NCI-H446 (cell line): ENCODE measurements at regions not wholly inside any gene's neighbourhood (a gene's known extent, or its start where the extent isn't known, plus 50 kb on each side); places are given as distances from the start of the nearest gene placed in this dataset.

Experiments used
- DNase-seq, 2 experiments: peaks; one replicate each; lab custom pipeline; 2025; lab: John Stamatoyannopoulos, UW

- no peak for DNase-seq
Observed at GRCh38 chr3:59698091-59698490, 648.3 kb upstream of the CFAP20DC start.

GRCh38 chr3:59696783-59697182 is 647.0 kb upstream of the CFAP20DC start:
- no peak for DNase-seq

GRCh38 chr3:59695860-59696259 is 646.0 kb upstream of the CFAP20DC start:
- DNase-seq, result no peak

- DNase-seq, result no peak
Observed at GRCh38 chr3:59692117-59692516, 642.3 kb upstream of the CFAP20DC start.

GRCh38 chr3:59690886-59691285 is 641.1 kb upstream of the CFAP20DC start:
- DNase-seq, result no peak

- peak; percentile 47 to 85 for DNase-seq
Observed at GRCh38 chr3:59688636-59689035, 638.8 kb upstream of the CFAP20DC start.

GRCh38 chr3:59685432-59685831 is 635.6 kb upstream of the CFAP20DC start:
- DNase-seq, result no peak

GRCh38 chr3:59684766-59685165 is 634.9 kb upstream of the CFAP20DC start:
- DNase-seq, result no peak

- no peak for DNase-seq
Observed at GRCh38 chr3:59680919-59681318, 631.1 kb upstream of the CFAP20DC start.

GRCh38 chr3:59677747-59678702 is 628.2 kb upstream of the CFAP20DC start:
- no peak for DNase-seq

- no peak for DNase-seq
Observed at GRCh38 chr3:59675495-59675894, 625.7 kb upstream of the CFAP20DC start.

GRCh38 chr3:59663076-59663850 is 613.4 kb upstream of the CFAP20DC start:
- no peak for DNase-seq

GRCh38 chr3:59660852-59661625 is 611.2 kb upstream of the CFAP20DC start:
- DNase-seq, result peak in 1 of 2 experiments; percentile 37

- no peak for DNase-seq
Observed at GRCh38 chr3:59660376-59660775, 610.6 kb upstream of the CFAP20DC start.

GRCh38 chr3:59659755-59660154 is 609.9 kb upstream of the CFAP20DC start:
- no peak for DNase-seq

- peak in 1 of 2 experiments; percentile 16 for DNase-seq
Observed at GRCh38 chr3:59658866-59659265, 609.0 kb upstream of the CFAP20DC start.

GRCh38 chr3:59658274-59658673 is 608.4 kb upstream of the CFAP20DC start:
- no peak for DNase-seq

- no peak for DNase-seq
Observed at GRCh38 chr3:59655418-59656015, 605.7 kb upstream of the CFAP20DC start.

GRCh38 chr3:59654480-59655417 is 604.9 kb upstream of the CFAP20DC start:
- no peak for DNase-seq

GRCh38 chr3:59654123-59654479 is 604.3 kb upstream of the CFAP20DC start:
- DNase-seq, result no peak
